ENCODE measurements at regions not wholly inside any gene's neighbourhood (a gene's known extent, or its start where the extent isn't known, plus 50 kb on each side); places are given as distances from the start of the nearest gene placed in this dataset.

DNA sequence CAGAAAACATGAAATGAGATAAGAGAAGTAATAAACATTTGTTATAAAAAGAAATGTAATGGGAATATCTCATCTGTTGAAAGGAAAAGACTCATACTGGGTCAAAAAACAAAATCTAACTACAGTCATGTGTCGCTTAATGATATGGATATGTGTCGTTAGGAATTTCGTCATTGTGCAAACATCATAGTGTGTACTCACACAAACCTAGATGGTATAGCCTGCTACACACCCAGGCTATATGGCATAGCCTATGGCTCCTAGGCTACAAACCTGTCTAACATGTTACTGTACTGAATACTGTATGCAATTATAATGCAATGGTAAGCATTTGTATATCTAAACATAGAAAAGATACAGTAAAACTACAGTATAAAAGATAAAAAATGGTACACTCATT lies 89.8 kb upstream of the ZC3H12C start:
- POLR2A ChIA-PET, result no interaction called here

DNA sequence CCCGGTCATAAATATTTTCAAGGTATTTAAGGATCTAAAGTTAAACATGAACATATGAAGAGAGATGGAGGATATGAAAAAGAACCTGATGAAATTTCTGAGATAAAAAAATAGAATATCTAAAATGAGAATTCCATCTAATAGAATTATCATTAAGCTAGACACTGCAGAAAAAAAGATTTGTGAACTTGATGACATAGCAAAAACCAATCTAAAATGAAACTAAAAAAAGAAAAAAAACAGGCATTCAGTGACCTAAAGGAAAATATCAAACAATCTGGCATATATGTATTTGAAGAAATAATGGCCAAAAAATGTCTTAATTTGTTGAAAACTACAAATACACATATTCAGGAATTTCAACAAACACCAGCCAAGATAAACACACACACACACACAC lies 81.6 kb upstream of the ZC3H12C start:
- Histone ChIP-seq H3K27ac (ENCODE audit: low read length) (no peak overlapping the region), H3K27me3 (ENCODE audit: control insufficient read depth, insufficient read depth, low read length) (no peaks in the 10 kb centered on the region; the same call in 1 of the 2 replicates), H3K36me3 (ENCODE audit: control insufficient read depth, insufficient read depth, low read length) (no peaks in the 10 kb centered on the region), H3K4me1 (ENCODE audit: control insufficient read depth, insufficient read depth, low read length) (no peaks in the 10 kb centered on the region), H3K4me3 (ENCODE audit: low read depth in 2 of 2, low read length in 2 of 2) (no peak overlapping the region), H3K9me3 (ENCODE audit: control insufficient read depth, insufficient read depth, low read depth, low read length) (peaks cover 6% of the 10 kb centered on the region; the same call in 1 of the 2 replicates)
- in situ Hi-C loops (cut with HindIII; ENCODE audit: low pct_unique_long_range_greater_than_20kb, low sequenced_read_pairs) (no loop called here), intact Hi-C loops (cut with micrococcal nuclease; ENCODE audit: unreplicated experiment) (no loop called here)
- BruUV-seq (replicated peaks), result no TSS peak
- POLR2A ChIA-PET, result no interaction called here
- no peak for TF ChIP-seq POLR2AphosphoS5 (IDR thresholded peaks at IDR 0.05; ENCODE audit: low read depth, low read length)
- no peak for TF ChIP-seq SIN3A (IDR thresholded peaks at IDR 0.05; ENCODE audit: borderline replicate concordance, insufficient read depth, low read depth, low read length)
- no peak for TF ChIP-seq REST (IDR thresholded peaks at IDR 0.05; ENCODE audit: insufficient read depth in 1 of 2, low read depth in 2 of 2, low read length in 1 of 2)
- TF ChIP-seq, protein P1, sequence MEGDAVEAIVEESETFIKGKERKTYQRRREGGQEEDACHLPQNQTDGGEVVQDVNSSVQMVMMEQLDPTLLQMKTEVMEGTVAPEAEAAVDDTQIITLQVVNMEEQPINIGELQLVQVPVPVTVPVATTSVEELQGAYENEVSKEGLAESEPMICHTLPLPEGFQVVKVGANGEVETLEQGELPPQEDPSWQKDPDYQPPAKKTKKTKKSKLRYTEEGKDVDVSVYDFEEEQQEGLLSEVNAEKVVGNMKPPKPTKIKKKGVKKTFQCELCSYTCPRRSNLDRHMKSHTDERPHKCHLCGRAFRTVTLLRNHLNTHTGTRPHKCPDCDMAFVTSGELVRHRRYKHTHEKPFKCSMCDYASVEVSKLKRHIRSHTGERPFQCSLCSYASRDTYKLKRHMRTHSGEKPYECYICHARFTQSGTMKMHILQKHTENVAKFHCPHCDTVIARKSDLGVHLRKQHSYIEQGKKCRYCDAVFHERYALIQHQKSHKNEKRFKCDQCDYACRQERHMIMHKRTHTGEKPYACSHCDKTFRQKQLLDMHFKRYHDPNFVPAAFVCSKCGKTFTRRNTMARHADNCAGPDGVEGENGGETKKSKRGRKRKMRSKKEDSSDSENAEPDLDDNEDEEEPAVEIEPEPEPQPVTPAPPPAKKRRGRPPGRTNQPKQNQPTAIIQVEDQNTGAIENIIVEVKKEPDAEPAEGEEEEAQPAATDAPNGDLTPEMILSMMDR (IDR thresholded peaks at IDR 0.05), result no peak
- TF ChIP-seq TCF7L2 (IDR thresholded peaks at IDR 0.05; ENCODE audit: low read depth, low read length), result no peak
- DNase-seq (ENCODE audit: low read depth, low spot score) (no peak), ATAC-seq (no peak)
- CTCF ChIA-PET, result no interaction called here

More for the DNA sequence above, 89.8 kb upstream of the ZC3H12C start:
- H3K9me3 ChIP-seq (ENCODE audit: control insufficient read depth, insufficient read depth, low read depth, low read length), result no peaks in the 10 kb centered on the region
- no peak for ATAC-seq
- BruUV-seq (replicated peaks), result no TSS peak
- CTCF ChIA-PET, result no interaction called here
- H3K27me3 ChIP-seq (ENCODE audit: control insufficient read depth, insufficient read depth, low read length), result no peaks in the 10 kb centered on the region; the same call in 1 of the 2 replicates
- H3K4me3 ChIP-seq (ENCODE audit: low read depth in 2 of 2, low read length in 2 of 2), result no peak overlapping the region
- in situ Hi-C loops (cut with HindIII; ENCODE audit: low pct_unique_long_range_greater_than_20kb, low sequenced_read_pairs), result no loop called here
- no peak for TF ChIP-seq SIN3A (IDR thresholded peaks at IDR 0.05; ENCODE audit: borderline replicate concordance, insufficient read depth, low read depth, low read length)
- TF ChIP-seq REST (IDR thresholded peaks at IDR 0.05; ENCODE audit: insufficient read depth in 1 of 2, low read depth in 2 of 2, low read length in 1 of 2), result no peak
- no peak for DNase-seq (ENCODE audit: low read depth, low spot score)
- H3K36me3 ChIP-seq (ENCODE audit: control insufficient read depth, insufficient read depth, low read length), result no peaks in the 10 kb centered on the region
- no peaks in the 10 kb centered on the region for H3K4me1 ChIP-seq (ENCODE audit: control insufficient read depth, insufficient read depth, low read length)
- no peak overlapping the region for H3K27ac ChIP-seq (ENCODE audit: low read length)
- intact Hi-C loops (cut with micrococcal nuclease; ENCODE audit: unreplicated experiment), result no loop called here

Measured in Panc1 (cell line).